KMS-11 (cell line): ENCODE measurements at regions not wholly inside any gene's neighbourhood (a gene's known extent, or its start where the extent isn't known, plus 50 kb on each side); places are given as distances from the start of the nearest gene placed in this dataset.
A peak's percentile ranks its signal among the peaks of the same experiment; 100 is the strongest.

Experiments used
- H2AFZ ChIP-seq: fragments of 200-600 bp; sonication (generic); 2 replicates; pipeline ENCODE4 v1.6.1; 2016; ENCODE audit warnings: antibody characterized with exemption, mixed run types, low read depth
- H3K27ac ChIP-seq: fragments of 200-600 bp; sonication (generic); 2 replicates; pipeline ENCODE4 v1.6.1; 2016; ENCODE audit warnings: mild to moderate bottlenecking, mixed run types
- H3K27me3 ChIP-seq: fragments of 200-600 bp; sonication (generic); 2 replicates; pipeline ENCODE4 v1.6.1; 2017; ENCODE audit warnings: mild to moderate bottlenecking, low read depth, mixed run types, moderate library complexity; ENCODE audit not compliant: insufficient read depth
- H3K36me3 ChIP-seq: fragments of 200-600 bp; sonication (generic); 2 replicates; pipeline ENCODE4 v1.6.1; 2017; ENCODE audit warnings: mild to moderate bottlenecking, mixed run types; ENCODE audit not compliant: insufficient read depth
- H3K4me1 ChIP-seq: fragments of 200-600 bp; sonication (generic); 2 replicates; pipeline ENCODE4 v1.6.1; 2016; ENCODE audit warnings: mild to moderate bottlenecking, low read depth, mixed run types; ENCODE audit not compliant: poor library complexity, severe bottlenecking
- H3K4me2 ChIP-seq: fragments of 200-600 bp; sonication (generic); 2 replicates; pipeline ENCODE4 v1.7.0; 2016; ENCODE audit warnings: mild to moderate bottlenecking, mixed run types
- H3K4me3 ChIP-seq: fragments of 200-600 bp; sonication (generic); IDR thresholded peaks from 2 replicates; pipeline ENCODE4 v1.6.1; 2017; ENCODE audit warnings: low read depth, low read length, mixed read lengths; ENCODE audit not compliant: insufficient read depth
- H3K79me2 ChIP-seq: fragments of 200-600 bp; sonication (generic); 2 replicates; pipeline ENCODE4 v1.6.1; 2016; ENCODE audit warnings: low read depth, mixed run types; ENCODE audit not compliant: insufficient read depth
- H3K9ac ChIP-seq: fragments of 200-600 bp; sonication (generic); 2 replicates; pipeline ENCODE4 v1.6.1; 2016; ENCODE audit warnings: mild to moderate bottlenecking, mixed run types
- H4K20me1 ChIP-seq: fragments of 200-600 bp; sonication (generic); 2 replicates; pipeline ENCODE4 v1.6.1; 2016; ENCODE audit warnings: mild to moderate bottlenecking, mixed run types; ENCODE audit not compliant: insufficient read depth
- TF ChIP-seq, protein P1 (sequence below): fragments of 200-600 bp; sonication (generic); conservative IDR thresholded peaks from 2 replicates; pipeline ENCODE4 v1.6.1; 2017; ENCODE audit warnings: low read depth, mild to moderate bottlenecking, antibody characterized with exemption, low read length, moderate library complexity, mixed read lengths

- Histone ChIP-seq H3K9ac (no peak overlapping the region), H2AFZ (no peak overlapping the region), H3K27ac (no peak overlapping the region), H3K36me3 (no peaks in the 10 kb centered on the region), H4K20me1 (no peaks in the 10 kb centered on the region), H3K4me3 (no peak overlapping the region), H3K79me2 (no peaks in the 10 kb centered on the region), H3K4me1 (no peaks in the 10 kb centered on the region), H3K4me2 (no peak overlapping the region), H3K27me3 (no peaks in the 10 kb centered on the region)
- TF ChIP-seq, protein P1, sequence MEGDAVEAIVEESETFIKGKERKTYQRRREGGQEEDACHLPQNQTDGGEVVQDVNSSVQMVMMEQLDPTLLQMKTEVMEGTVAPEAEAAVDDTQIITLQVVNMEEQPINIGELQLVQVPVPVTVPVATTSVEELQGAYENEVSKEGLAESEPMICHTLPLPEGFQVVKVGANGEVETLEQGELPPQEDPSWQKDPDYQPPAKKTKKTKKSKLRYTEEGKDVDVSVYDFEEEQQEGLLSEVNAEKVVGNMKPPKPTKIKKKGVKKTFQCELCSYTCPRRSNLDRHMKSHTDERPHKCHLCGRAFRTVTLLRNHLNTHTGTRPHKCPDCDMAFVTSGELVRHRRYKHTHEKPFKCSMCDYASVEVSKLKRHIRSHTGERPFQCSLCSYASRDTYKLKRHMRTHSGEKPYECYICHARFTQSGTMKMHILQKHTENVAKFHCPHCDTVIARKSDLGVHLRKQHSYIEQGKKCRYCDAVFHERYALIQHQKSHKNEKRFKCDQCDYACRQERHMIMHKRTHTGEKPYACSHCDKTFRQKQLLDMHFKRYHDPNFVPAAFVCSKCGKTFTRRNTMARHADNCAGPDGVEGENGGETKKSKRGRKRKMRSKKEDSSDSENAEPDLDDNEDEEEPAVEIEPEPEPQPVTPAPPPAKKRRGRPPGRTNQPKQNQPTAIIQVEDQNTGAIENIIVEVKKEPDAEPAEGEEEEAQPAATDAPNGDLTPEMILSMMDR = no peak
Measured at GRCh38 chr7:21123586-21123985, 304.3 kb upstream of the SP4 start.

DNA sequence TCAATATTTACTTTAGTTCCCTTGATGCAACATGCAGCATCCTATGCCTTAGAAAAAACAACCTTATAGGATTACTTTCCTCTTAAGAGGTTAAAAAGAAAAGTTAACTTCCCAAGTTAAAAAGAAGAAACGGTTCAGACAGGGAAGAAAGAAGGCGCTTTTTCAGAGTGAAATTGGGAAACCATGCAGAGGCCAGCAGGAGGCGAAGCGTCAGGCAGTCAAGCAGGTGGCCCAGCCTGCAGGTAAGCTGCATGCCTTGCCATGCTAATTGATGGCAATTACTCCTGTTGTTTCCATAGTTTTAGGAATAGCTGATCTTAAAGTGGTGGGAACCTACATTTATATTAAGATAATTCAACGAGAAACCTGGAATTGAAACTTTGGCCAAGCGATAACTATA is 302.6 kb upstream of the SP4 start:
- Histone ChIP-seq H2AFZ (no peak overlapping the region), H3K4me2 (no peak overlapping the region), H4K20me1 (no peaks in the 10 kb centered on the region), H3K9ac (no peak overlapping the region), H3K36me3 (no peaks in the 10 kb centered on the region), H3K27me3 (no peaks in the 10 kb centered on the region), H3K4me3 (no peak overlapping the region), H3K27ac (no peak overlapping the region), H3K4me1 (no peaks in the 10 kb centered on the region), H3K79me2 (no peaks in the 10 kb centered on the region)
- TF ChIP-seq, protein P1 = no peak

DNA sequence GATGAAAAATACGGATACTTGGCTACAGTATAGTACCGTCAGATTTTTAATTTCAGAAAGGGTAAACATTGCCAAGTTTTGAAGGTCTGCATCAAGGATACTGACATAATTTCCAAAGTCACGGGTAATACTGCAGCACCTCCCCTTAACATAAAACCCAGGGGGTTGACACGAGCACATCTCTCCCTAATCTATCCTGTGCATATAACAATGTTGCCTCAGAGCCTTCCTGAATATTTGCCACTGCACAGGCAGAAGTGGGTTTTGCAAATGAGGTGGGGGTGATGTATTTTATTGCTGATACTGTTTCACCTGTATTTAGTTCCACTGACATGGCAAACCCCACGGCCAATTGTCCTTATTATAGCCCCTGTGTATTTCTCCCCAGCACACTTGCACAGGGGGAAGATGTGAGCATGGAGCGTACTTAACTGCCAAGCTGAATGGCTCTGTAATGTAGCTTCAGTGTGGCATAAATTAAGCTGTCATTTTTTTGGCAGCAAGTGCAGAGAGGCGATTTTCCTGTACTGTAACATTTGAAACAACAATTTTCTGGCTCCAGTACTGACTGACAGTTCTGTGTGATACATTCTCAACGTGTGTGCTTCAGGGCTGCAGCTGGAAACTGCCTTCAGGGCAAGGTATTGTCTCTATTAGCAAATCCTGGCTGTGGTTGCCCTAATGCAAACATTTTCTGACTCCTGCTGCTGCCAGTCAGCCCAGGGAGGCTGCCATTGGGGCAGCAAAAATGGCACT is 299.6 kb upstream of the SP4 start:
- Histone ChIP-seq H3K4me1 (peaks cover 17% of the 10 kb centered on the region), H3K36me3 (no peaks in the 10 kb centered on the region), H2AFZ (no peak overlapping the region), H3K27me3 (no peaks in the 10 kb centered on the region), H3K4me2 (no peak overlapping the region), H3K27ac (no peak overlapping the region), H3K9ac (no peak overlapping the region), H3K79me2 (no peaks in the 10 kb centered on the region), H4K20me1 (no peaks in the 10 kb centered on the region), H3K4me3 (no peak overlapping the region)
- TF ChIP-seq, protein P1 = no peak

DNA sequence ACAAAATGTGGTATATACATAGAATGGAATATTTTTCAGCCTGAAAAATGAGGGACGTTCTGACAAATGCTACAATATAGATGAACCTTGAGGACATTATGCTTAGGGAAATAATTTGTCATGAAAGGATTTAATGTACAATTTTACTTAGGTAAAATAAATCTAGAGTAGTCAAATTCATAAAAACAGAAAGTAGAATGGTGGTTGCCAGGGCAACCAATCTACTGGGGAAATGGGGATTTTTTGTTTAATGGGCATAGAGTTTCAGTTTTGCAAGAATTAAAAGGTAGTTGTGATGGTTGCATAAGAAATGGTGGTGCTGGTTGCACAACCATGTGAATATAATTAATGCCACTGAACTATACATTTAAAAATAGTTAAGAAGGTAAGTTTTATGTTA is 296.0 kb upstream of the SP4 start:
- TF ChIP-seq, protein P1 = no peak
- H2AFZ ChIP-seq = no peak overlapping the region
- no peak overlapping the region for H3K4me3 ChIP-seq
- H3K4me1 ChIP-seq = peaks cover 17% of the 10 kb centered on the region
- no peak overlapping the region for H3K27ac ChIP-seq
- H3K4me2 ChIP-seq = peak overlapping the region; percentile 11; the same call in 1 of the 2 replicates
- H3K36me3 ChIP-seq = no peaks in the 10 kb centered on the region
- H3K79me2 ChIP-seq = no peaks in the 10 kb centered on the region
- no peak overlapping the region for H3K9ac ChIP-seq
- no peaks in the 10 kb centered on the region for H4K20me1 ChIP-seq
- H3K27me3 ChIP-seq = no peaks in the 10 kb centered on the region
